Lower leg skin (tissue), 4 donors: ENCODE measurements at regions not wholly inside any gene's neighbourhood (a gene's known extent, or its start where the extent isn't known, plus 50 kb on each side); places are given as distances from the start of the nearest gene placed in this dataset.

Source experiments
- DNase-seq, 2 donors: peaks; one replicate each; pipeline ENCODE4 v3.0.0-alpha.2; 2019; ENCODE audit warnings: low spot score in 2 of 2
- H3K4me3 ChIP-seq: fragments of 200-600 bp; sonication (generic); 2 replicates; pipeline ENCODE4 v1.5.1; 2017; ENCODE audit warnings: mild to moderate bottlenecking, low read depth; ENCODE audit not compliant: poor library complexity, severe bottlenecking
- CTCF ChIP-seq, 3 donors: fragments of 450-650 bp; IDR thresholded peaks; one replicate each; pipeline ENCODE4 v1.5.1; 2016; ENCODE audit warnings: antibody characterized with exemption in 3 of 3, mild to moderate bottlenecking in 3 of 3, moderate library complexity in 2 of 3
- POLR2A ChIP-seq, 2 donors: fragments of 450-650 bp; IDR thresholded peaks; one replicate each; pipeline ENCODE4 v1.6.1; 2016 to 2017; ENCODE audit warnings: antibody characterized with exemption in 2 of 2, mild to moderate bottlenecking in 1 of 2, moderate library complexity in 1 of 2
- WGBS, 2 donors: methylation state at CpG; one replicate each; pipeline ENCODE4 v1.1.5; 2018; 5-methylcytosine and 5-hydroxymethylcytosine counted together
- intact Hi-C: fragments of 100-400 bp; cut with DNase I; formaldehyde crosslinking; loops from one replicate; pipeline ENCODE4 v1.15.0; 2023; ENCODE audit warnings: low total_unique reads

GRCh38 chr5:13529300-13529699 lies 415.2 kb downstream of the DNAH5 start:
- intact Hi-C loops: loop anchor here (1.0 kb wide), 1 partner anchor 45 kb away; no protein-coding TSS in a partner anchor
- TF ChIP-seq POLR2A (IDR thresholded peaks at IDR 0.05): no peak
- H3K4me3 ChIP-seq: no peak overlapping the region
- DNase-seq: no peak
- WGBS, 2 donors: 59 to 61% methylated on average over 1 of the region's 1 CpG

GRCh38 chr5:13524936-13525335 lies 419.6 kb downstream of the DNAH5 start:
- intact Hi-C loops: no loop called here
- DNase-seq: no peak
- H3K4me3 ChIP-seq: no peak overlapping the region
- TF ChIP-seq CTCF (IDR thresholded peaks at IDR 0.05) (no peak), POLR2A (IDR thresholded peaks at IDR 0.05) (no peak)
- WGBS, 2 donors: 69 to 80% methylated on average over 2 of the region's 2 CpGs

GRCh38 chr5:13519131-13519530 lies 425.4 kb downstream of the DNAH5 start:
- 55 to 60% methylated on average over 1 of the region's 1 CpG for WGBS, 2 donors
- TF ChIP-seq POLR2A (IDR thresholded peaks at IDR 0.05) (no peak), CTCF (IDR thresholded peaks at IDR 0.05) (no peak)
- H3K4me3 ChIP-seq: no peak overlapping the region
- DNase-seq: no peak
- intact Hi-C loops: no loop called here

GRCh38 chr5:13516195-13516594 lies 428.3 kb downstream of the DNAH5 start:
- TF ChIP-seq POLR2A (IDR thresholded peaks at IDR 0.05): no peak
- TF ChIP-seq CTCF (IDR thresholded peaks at IDR 0.05): no peak
- DNase-seq: no peak
- intact Hi-C loops: no loop called here
- 87 to 96% methylated on average over 1 of the region's 1 CpG for WGBS, 2 donors
- no peak overlapping the region for H3K4me3 ChIP-seq

GRCh38 chr5:13511442-13511841 lies 433.0 kb downstream of the DNAH5 start:
- TF ChIP-seq POLR2A (IDR thresholded peaks at IDR 0.05): no peak
- TF ChIP-seq CTCF (IDR thresholded peaks at IDR 0.05): no peak
- no peak for DNase-seq
- no peak overlapping the region for H3K4me3 ChIP-seq
- 67 to 69% methylated on average over 2 of the region's 2 CpGs for WGBS, 2 donors
- intact Hi-C loops: no loop called here

GRCh38 chr5:13510616-13511015 lies 433.9 kb downstream of the DNAH5 start:
- WGBS, 2 donors: 45 to 47% methylated on average over 4 of the region's 4 CpGs
- DNase-seq: no peak
- no peak overlapping the region for H3K4me3 ChIP-seq
- intact Hi-C loops: no loop called here
- TF ChIP-seq CTCF (IDR thresholded peaks at IDR 0.05) (no peak), POLR2A (IDR thresholded peaks at IDR 0.05) (no peak)
